HG03108 (cell line): ENCODE measurements at regions not wholly inside any gene's neighbourhood (a gene's known extent, or its start where the extent isn't known, plus 50 kb on each side); places are given as distances from the start of the nearest gene placed in this dataset.
"Not testable (repeated sequence)": the region's sequence is repeated elsewhere in the genome, so short reads cannot be mapped to it uniquely, and the experiment has no call there.

Source experiments
- ATAC-seq: cut with Tn5 transposase; IDR thresholded peaks from one replicate; pipeline ENCODE4 v1.9.1; 2021; ENCODE audit warnings: moderate library complexity; ENCODE audit not compliant: unreplicated experiment

GRCh38 chrX:74085642-74086236, 218.2 kb upstream of the ZCCHC13 start:
- ATAC-seq = no peak

GRCh38 chrX:74080165-74080564, 223.8 kb upstream of the ZCCHC13 start:
- ATAC-seq = no peak

GRCh38 chrX:74065831-74066390, 213.4 kb upstream of the XIST start:
- ATAC-seq = no peak

DNA sequence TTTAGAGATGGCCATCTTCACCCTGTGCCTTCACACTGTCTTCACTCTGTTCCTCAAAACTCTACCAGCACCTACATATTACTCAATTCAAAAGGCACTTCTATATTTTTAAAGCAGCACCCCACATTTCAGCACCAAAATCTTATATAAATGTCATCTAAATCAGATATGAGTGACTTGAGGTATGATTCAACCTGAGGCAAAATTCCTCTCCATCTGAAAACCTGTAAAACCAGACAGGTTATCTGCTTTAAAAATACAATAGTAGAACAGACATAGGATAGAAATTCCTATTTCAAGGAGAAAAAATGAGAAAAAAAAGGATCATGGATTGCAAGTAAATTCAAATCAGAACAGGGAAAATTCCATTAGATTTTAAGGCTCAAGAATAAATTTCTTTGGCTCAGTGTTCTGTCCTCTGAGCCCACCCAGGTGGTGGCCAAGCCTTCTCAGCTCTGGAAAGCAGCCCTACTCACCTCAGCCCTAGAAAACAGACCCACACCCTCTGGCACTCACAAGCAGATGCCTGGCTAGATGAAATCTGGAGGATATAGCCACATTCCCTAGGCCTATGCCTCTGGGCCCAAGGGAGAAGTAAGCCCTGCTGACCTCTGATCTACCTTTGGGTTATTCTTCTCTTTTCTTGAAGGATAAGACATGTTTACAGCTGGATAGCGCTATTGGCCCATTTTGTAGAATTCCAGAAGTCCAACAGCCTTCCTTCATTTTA, 211.1 kb upstream of the XIST start:
- ATAC-seq = no peak

DNA sequence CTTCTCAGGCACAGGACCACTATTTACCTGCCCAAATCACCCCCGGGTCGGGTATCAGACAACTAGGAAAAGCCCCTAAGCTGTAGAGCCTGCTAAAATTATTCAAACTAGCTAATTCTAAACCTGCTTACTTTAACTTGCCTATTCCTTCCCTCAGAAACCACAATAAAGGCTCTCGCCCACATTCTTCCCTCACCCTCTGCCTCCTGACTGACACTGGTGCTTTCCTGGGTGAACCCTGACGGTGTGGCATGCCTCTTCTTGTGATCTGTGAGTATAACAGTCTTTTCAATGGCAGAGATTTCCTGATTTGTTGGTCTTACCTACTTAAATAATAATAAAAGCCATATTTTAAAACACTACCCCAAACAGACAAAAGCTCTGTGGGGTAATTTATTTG, 209.4 kb upstream of the XIST start:
- ATAC-seq = no peak

GRCh38 chrX:74049126-74049525, 196.6 kb upstream of the XIST start:
- no peak for ATAC-seq

DNA sequence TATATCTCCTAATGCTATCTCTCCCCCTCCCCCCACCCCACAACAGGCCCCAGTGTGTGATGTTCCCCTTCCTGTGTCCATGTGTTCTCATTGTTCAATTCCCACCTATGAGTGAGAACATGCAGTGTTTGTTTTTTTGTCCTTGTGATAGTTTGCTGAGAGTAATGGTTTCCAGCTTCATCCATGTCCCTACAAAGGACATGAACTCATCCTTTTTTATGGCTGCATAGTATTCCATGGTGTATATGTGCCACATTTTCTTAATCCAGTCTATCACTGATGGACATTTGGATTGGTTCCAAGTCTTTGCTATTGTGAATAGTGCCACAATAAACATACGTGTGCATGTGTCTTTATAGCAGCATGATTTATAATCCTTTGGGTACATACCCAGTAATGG, 181.6 kb upstream of the XIST start:
- not testable (repeated sequence) for ATAC-seq

DNA sequence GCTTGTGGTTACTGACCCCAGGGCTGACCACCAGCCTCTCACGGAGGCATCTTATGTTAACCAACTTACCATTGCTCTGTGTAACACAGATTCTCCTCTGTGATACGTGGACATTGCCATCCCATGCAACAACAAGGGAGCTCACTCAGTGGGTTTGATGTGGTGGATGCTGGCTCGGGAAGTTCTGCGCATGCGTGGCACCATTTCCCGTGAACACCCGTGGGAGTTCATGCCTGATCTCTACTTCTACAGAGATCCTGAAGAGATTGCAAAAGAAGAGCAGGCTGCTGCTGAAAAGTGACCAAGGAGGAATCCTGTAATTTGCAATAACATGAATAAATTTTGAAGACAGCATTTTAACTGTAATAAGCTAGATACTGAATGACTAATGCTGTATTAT, 179.0 kb upstream of the XIST start:
- not testable (repeated sequence) for ATAC-seq

- not testable (repeated sequence) for ATAC-seq
Observed at GRCh38 chrX:74030766-74031165, 178.3 kb upstream of the XIST start.

DNA sequence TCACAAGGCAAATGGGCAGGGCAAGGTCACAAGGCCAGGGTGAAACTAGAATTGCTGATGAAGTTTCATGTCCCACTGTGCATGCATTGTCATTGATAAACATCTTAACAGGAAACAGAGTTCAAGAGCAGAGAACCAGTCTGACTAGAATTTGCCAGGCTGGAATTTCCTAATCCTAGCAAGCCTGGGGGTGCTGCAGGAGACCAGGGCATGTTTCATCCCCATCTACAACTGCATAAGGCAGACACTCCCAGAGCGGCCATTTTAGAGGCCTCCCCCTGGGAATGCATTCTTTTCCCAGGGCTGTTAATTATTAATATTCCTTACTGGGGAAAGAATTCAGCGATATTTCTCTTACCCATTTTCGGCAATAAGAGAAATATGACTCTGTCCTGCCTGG, 172.6 kb upstream of the XIST start:
- ATAC-seq = not testable (repeated sequence)

DNA sequence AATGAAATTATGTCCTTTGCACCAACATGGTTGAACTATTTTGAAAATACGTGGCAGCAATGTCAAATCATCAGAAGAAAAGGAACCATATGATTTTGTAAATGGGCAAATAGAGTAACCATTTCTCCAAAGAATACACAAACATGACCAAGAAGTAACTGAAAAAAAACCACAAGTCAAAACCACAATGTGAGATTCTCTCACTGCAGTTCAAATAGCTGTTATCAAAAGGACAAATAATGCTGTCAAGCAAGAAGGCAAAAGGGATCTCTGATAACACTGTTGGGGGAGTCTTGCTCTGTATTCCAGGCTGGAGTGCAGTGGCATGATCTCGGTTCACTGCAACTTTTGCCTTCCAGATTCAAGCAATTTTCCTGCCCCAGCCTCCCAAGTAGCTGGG, 170.7 kb upstream of the XIST start:
- no peak for ATAC-seq

DNA sequence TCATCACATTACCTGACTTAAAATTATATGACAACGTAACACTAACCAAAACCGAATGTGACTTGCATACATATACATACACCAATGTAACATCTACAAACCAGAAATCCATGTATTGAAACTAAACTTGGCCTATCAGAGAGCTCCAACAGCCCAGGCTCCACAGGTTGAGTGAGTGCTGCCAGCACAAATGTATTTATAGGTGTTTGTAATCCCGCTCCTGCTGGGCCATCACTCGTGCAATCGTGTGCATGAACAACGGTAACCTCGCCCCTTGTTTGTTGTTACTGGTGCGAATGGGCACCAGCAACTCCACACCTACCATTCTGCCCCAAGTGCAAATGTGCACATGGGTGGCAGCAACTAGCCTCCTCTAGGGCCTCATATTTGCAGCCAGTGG, 165.7 kb upstream of the XIST start:
- no peak for ATAC-seq

GRCh38 chrX:74015379-74016019, 163.0 kb upstream of the XIST start:
- no peak for ATAC-seq

DNA sequence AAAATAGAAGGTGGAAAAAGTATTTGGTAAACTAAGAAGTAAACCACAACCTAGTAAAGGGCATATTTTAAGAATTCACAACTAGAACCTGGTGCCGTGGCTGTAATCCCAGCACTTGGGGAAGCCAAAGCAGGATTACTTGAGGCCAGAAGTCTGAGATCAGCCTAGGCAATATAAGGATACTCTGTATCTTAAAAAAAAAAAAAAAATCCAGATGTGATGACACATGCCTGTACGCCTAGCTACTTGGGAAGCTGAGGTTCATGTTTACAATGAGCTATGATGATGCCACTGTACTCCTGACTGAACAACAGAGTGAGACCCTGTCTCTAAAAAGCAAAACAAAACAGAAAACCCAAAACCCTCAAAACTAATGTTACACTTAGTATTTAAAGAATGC, 156.5 kb upstream of the XIST start:
- ATAC-seq = no peak

GRCh38 chrX:73992019-73992418, 139.5 kb upstream of the XIST start:
- ATAC-seq = no peak

GRCh38 chrX:73987166-73987565, 134.7 kb upstream of the XIST start:
- no peak for ATAC-seq

- ATAC-seq = no peak
Observed at GRCh38 chrX:73979551-73980131, 127.1 kb upstream of the XIST start.

- peak; percentile 75 for ATAC-seq
Observed at GRCh38 chrX:73977542-73978169, 125.1 kb upstream of the XIST start.

- not testable (repeated sequence) for ATAC-seq
Observed at GRCh38 chrX:73967461-73967860, 114.9 kb upstream of the XIST start.

- no peak for ATAC-seq
Observed at GRCh38 chrX:73965833-73966232, 113.3 kb upstream of the XIST start.

DNA sequence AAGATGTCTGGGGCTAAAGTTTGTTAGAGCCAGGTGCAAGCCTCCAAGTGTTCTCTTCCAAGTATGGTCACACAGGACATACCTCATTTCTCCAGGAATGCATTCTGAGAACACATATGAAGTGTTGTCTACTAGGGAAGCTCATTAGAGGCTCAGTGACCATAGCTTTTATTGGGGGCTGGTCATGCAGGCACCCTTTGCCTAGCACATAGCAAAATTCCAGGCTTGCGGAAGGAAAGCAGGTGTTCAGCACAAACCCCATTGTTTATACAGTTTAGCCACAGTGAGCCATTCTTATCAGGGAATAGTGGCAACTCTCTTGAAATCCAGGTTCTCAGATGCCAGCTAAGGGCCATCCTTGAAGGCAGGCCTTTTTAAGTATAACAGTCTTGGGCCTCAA, 112.1 kb upstream of the XIST start:
- no peak for ATAC-seq
